ENCODE measurements at regions not wholly inside any gene's neighbourhood (a gene's known extent, or its start where the extent isn't known, plus 50 kb on each side); places are given as distances from the start of the nearest gene placed in this dataset.

- Histone ChIP-seq H3K79me2 (ENCODE audit: insufficient read depth, low read length) (no peaks in the 10 kb centered on the region), H2AFZ (ENCODE audit: low read length) (no peak overlapping the region), H4K20me1 (ENCODE audit: insufficient read depth, low read length) (no peaks in the 10 kb centered on the region), H3K4me1 (ENCODE audit: insufficient read depth, low read length) (no peaks in the 10 kb centered on the region), H3K4me2 (ENCODE audit: low read depth, low read length) (no peak overlapping the region), H3K27me3 (ENCODE audit: control insufficient read depth in 1 of 2, insufficient read depth in 2 of 2, low read length in 2 of 2) (no peaks in the 10 kb centered on the region), H3K9me3 (ENCODE audit: low read length) (peaks cover 84% of the 10 kb centered on the region), H3K4me3 (replicated peaks in 1 of 3; ENCODE audit: insufficient read depth in 1 of 3, low read depth in 2 of 3, low read length in 3 of 3) (no peak overlapping the region), H3K36me3 (replicated peaks in 1 of 2; ENCODE audit: control insufficient read depth in 1 of 2, insufficient read depth in 2 of 2, low read length in 2 of 2) (no peaks in the 10 kb centered on the region), H3K9ac (ENCODE audit: insufficient read depth, low read depth, low read length) (no peak overlapping the region), H3K27ac (ENCODE audit: extremely low read length, insufficient read depth, low read length) (no peak overlapping the region)
- in situ Hi-C loops (cut with HindIII; ENCODE audit: extremely low pct_ligation_motif_present, low pct_unique_long_range_greater_than_20kb) (no loop called here), intact Hi-C loops (cut with micrococcal nuclease; ENCODE audit: unreplicated experiment) (no loop called here)
- FAIRE-seq = no peak
- ChIA-PET CTCF (ENCODE audit: low intra/inter-chr PET ratio, low total read pairs) (no interaction called here), POLR2A (no interaction called here)
- DNase-seq (ENCODE audit: low spot score) = no peak
- WGBS (ENCODE audit: low lambda C conversion rate) = 33% methylated on average over 1 of the region's 1 CpG
- no TSS peak for BruUV-seq (replicated peaks)
- TF ChIP-seq NRL (CRISPR knock-in tag; IDR thresholded peaks at IDR 0.05; ENCODE audit: borderline replicate concordance) (no peak), STAG1 (CRISPR knock-in tag; IDR thresholded peaks at IDR 0.05) (no peak)
- TF ChIP-seq, protein P1, sequence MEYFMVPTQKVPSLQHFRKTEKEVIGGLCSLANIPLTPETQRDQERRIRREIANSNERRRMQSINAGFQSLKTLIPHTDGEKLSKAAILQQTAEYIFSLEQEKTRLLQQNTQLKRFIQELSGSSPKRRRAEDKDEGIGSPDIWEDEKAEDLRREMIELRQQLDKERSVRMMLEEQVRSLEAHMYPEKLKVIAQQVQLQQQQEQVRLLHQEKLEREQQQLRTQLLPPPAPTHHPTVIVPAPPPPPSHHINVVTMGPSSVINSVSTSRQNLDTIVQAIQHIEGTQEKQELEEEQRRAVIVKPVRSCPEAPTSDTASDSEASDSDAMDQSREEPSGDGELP (IDR thresholded peaks at IDR 0.05; ENCODE audit: borderline replicate concordance, low read depth) = no peak
- ATAC-seq = no peak
Measured at GRCh38 chr17:70024253-70024652, 50.8 kb upstream of the KCNJ16 start.

Small RNA genes in the stretch of these regions (small RNA-seq; reads per million reads assigned to genes)
- gene AC002545.1 (ENCODE audit: insufficient read depth in 2 of 3, insufficient read length in 3 of 3, low read depth in 2 of 3, low replicate concordance in 1 of 3) (0 reads per million in 3 experiments), gene RF00019 (ENCODE audit: insufficient read depth in 2 of 3, insufficient read length in 3 of 3, low read depth in 2 of 3, low replicate concordance in 1 of 3) (0 reads per million in 3 experiments)

Measured in HepG2 (cell line).